ENCODE measurements at regions not wholly inside any gene's neighbourhood (a gene's known extent, or its start where the extent isn't known, plus 50 kb on each side); places are given as distances from the start of the nearest gene placed in this dataset.
A peak's percentile ranks its signal among the peaks of the same experiment; 100 is the strongest.

DNA sequence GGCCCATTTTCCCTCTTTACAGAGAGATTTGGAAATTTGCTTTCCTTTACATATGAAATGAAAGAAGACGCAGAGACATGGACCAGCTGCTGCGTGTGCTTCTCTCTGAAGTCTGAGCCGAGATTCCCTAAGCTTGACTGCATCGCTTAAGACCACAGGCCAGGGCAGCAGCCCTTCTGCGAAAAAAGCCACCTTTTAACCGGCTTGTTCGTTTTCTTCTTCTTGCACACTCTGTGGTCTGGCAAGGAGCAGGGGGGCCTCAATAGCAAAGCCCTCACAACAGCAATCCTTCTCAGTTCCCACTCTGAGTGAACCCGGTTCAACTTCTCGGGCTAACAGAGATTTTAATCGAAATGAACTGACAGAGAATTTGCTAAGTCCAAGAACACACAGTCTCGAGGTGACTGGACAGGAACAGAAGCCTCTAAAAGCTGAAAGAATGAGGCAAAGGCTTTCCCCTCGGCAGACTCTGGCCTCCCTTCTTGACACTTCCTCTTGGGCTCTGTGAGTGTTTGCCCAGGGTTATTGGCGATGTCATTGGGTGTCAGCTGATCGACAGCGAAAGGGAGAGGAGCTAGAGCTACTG is 512.9 kb upstream of the KLF4 start:
- Histone ChIP-seq H3K27ac (no peak overlapping the region), H3K4me3 (no peak overlapping the region)
- DNase-seq (ENCODE audit: low read depth in 1 of 2, low spot score in 2 of 2) = no peak

GRCh38 chr9:108001237-108001636 is 511.7 kb upstream of the KLF4 start:
- no peaks in the 10 kb centered on the region for H3K9me3 ChIP-seq (replicated peaks)
- H3K27ac ChIP-seq = no peak overlapping the region
- H3K27me3 ChIP-seq (replicated peaks) = no peaks in the 10 kb centered on the region
- H3K36me3 ChIP-seq = no peaks in the 10 kb centered on the region
- no peaks in the 10 kb centered on the region for H3K4me1 ChIP-seq (replicated peaks)
- DNase-seq (ENCODE audit: low read depth in 1 of 2, low spot score in 2 of 2) = no peak
- no peak overlapping the region for H3K4me3 ChIP-seq

More for the DNA sequence above, 512.9 kb upstream of the KLF4 start:
- H3K9me3 ChIP-seq (replicated peaks) = no peaks in the 10 kb centered on the region
- H3K4me1 ChIP-seq (replicated peaks) = no peaks in the 10 kb centered on the region
- H3K27me3 ChIP-seq (replicated peaks) = no peaks in the 10 kb centered on the region
- no peaks in the 10 kb centered on the region for H3K36me3 ChIP-seq

- no peaks in the 10 kb centered on the region for H3K9me3 ChIP-seq (replicated peaks)
- H3K27ac ChIP-seq = no peak overlapping the region
- no peak overlapping the region for H3K4me3 ChIP-seq
- DNase-seq (ENCODE audit: low read depth in 1 of 2, low spot score in 2 of 2) = no peak
- H3K27me3 ChIP-seq (replicated peaks) = no peaks in the 10 kb centered on the region
- no peaks in the 10 kb centered on the region for H3K36me3 ChIP-seq
- no peaks in the 10 kb centered on the region for H3K4me1 ChIP-seq (replicated peaks)
These were observed 510.3 kb upstream of the KLF4 start for GRCh38 chr9:107999890-108000289.

- no peak for DNase-seq (ENCODE audit: low read depth in 1 of 2, low spot score in 2 of 2)
- Histone ChIP-seq H3K4me3 (no peak overlapping the region), H3K4me1 (replicated peaks) (no peaks in the 10 kb centered on the region), H3K9me3 (replicated peaks) (no peaks in the 10 kb centered on the region), H3K27ac (no peak overlapping the region), H3K27me3 (replicated peaks) (no peaks in the 10 kb centered on the region), H3K36me3 (no peaks in the 10 kb centered on the region)
These were observed 509.4 kb upstream of the KLF4 start for GRCh38 chr9:107999011-107999410.

DNA sequence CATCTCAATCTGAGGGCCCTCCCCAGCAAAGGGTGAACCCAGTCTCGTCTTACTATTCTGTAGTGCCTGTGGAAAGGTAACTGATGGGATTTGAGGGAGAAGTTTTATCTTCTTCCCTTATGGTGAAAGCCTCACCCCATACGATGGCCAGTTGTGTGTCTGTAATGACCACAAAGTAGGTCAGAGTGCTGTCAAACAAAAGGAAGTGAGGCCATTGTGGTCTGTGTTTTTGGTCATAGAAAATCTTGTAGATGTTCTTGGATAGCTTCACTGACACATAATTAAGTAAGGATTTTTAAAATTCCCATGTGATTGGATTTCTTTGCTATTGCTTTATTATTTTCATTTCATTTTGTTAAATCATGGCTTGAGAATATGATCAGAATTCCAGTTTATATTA is 505.1 kb upstream of the KLF4 start:
- Histone ChIP-seq H3K4me3 (no peak overlapping the region), H3K36me3 (no peaks in the 10 kb centered on the region), H3K4me1 (replicated peaks) (no peaks in the 10 kb centered on the region), H3K27ac (no peak overlapping the region), H3K27me3 (replicated peaks) (no peaks in the 10 kb centered on the region), H3K9me3 (replicated peaks) (no peaks in the 10 kb centered on the region)
- no peak for DNase-seq (ENCODE audit: low read depth in 1 of 2, low spot score in 2 of 2)

DNA sequence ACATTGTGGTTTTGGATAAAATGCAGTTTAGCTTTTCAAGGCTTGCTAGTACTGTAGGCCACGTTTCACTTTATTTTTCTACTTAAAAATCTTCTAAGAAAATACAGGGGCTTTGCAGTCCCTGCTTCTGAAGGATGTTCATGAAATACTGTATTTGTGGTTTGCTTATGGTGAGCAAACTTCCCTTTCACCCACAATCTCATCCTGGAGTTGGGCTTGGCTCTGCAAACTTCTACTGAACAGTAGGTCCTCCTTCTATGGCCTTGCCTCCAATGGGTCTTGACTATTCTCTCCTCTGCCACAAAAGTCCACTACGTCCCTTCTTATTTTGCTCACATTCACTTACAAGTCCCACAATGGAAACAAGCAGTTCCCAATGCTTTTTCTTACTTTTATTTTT is 502.7 kb upstream of the KLF4 start:
- Histone ChIP-seq H3K9me3 (replicated peaks) (no peaks in the 10 kb centered on the region), H3K4me3 (no peak overlapping the region), H3K27me3 (replicated peaks) (no peaks in the 10 kb centered on the region), H3K4me1 (replicated peaks) (no peaks in the 10 kb centered on the region), H3K27ac (no peak overlapping the region), H3K36me3 (no peaks in the 10 kb centered on the region)
- no peak for DNase-seq (ENCODE audit: low read depth in 1 of 2, low spot score in 2 of 2)

DNA sequence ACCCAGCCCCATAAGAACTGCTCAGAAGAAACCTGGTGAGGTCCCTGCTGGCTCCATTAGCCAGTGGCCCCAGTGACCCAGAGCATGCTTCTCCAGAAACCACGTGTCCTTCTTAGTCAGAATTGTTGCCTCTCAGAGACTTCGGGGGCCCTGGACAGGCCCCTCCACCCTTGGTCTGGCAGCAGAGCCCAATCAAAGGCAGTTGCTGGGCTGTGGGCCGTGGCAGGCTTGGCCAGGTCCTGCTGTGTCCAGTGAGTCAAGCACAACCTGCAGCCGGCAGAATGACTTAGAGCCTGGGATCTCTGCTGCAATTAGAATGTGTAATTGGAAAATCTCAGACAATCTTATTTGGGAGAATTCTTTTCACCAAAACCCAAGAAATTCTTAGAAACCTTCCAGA is 502.0 kb upstream of the KLF4 start:
- Histone ChIP-seq H3K9me3 (replicated peaks) (no peaks in the 10 kb centered on the region), H3K4me1 (replicated peaks) (no peaks in the 10 kb centered on the region), H3K27me3 (replicated peaks) (no peaks in the 10 kb centered on the region), H3K27ac (no peak overlapping the region), H3K36me3 (no peaks in the 10 kb centered on the region), H3K4me3 (no peak overlapping the region)
- DNase-seq (ENCODE audit: low read depth in 1 of 2, low spot score in 2 of 2) = no peak

GRCh38 chr9:107989544-107989943 is 500.0 kb upstream of the KLF4 start:
- DNase-seq (ENCODE audit: low read depth in 1 of 2, low spot score in 2 of 2) = no peak
- no peaks in the 10 kb centered on the region for H3K36me3 ChIP-seq
- H3K9me3 ChIP-seq (replicated peaks) = no peaks in the 10 kb centered on the region
- no peak overlapping the region for H3K4me3 ChIP-seq
- no peak overlapping the region for H3K27ac ChIP-seq
- H3K27me3 ChIP-seq (replicated peaks) = no peaks in the 10 kb centered on the region
- no peaks in the 10 kb centered on the region for H3K4me1 ChIP-seq (replicated peaks)

DNA sequence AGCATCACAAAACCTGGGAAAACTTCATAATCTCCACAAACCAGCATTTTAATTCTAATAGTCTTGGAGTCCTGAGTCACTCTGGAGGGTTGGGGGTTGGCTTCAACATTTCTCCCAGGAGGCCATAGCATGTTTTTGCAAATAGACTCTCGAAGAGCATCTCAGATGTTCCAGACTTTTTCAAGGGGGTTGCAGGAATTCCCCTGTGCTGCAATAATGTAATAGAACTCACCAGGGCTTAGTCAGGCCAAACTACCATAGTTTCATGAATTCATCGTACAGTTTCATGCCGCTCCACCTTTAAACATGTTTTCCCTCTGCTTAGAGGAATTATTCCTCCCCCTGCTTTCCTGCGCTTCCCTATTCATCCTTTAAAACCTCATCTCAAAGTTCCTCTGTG is 499.5 kb upstream of the KLF4 start:
- Histone ChIP-seq H3K4me1 (replicated peaks) (no peaks in the 10 kb centered on the region), H3K27me3 (replicated peaks) (no peaks in the 10 kb centered on the region), H3K9me3 (replicated peaks) (no peaks in the 10 kb centered on the region), H3K4me3 (no peak overlapping the region), H3K36me3 (no peaks in the 10 kb centered on the region), H3K27ac (no peak overlapping the region)
- DNase-seq (ENCODE audit: low read depth in 1 of 2, low spot score in 2 of 2) = no peak

- Histone ChIP-seq H3K27ac (no peak overlapping the region), H3K36me3 (no peaks in the 10 kb centered on the region), H3K27me3 (replicated peaks) (no peaks in the 10 kb centered on the region), H3K4me3 (no peak overlapping the region), H3K4me1 (replicated peaks) (no peaks in the 10 kb centered on the region), H3K9me3 (replicated peaks) (no peaks in the 10 kb centered on the region; the same call in 1 of the 2 replicates)
- no peak for DNase-seq (ENCODE audit: low read depth in 1 of 2, low spot score in 2 of 2)
These were observed 495.4 kb upstream of the KLF4 start for GRCh38 chr9:107984956-107985355.

GRCh38 chr9:107983762-107984161 is 494.2 kb upstream of the KLF4 start:
- no peak overlapping the region for H3K4me3 ChIP-seq
- H3K4me1 ChIP-seq (replicated peaks) = no peaks in the 10 kb centered on the region
- no peaks in the 10 kb centered on the region for H3K36me3 ChIP-seq
- H3K27me3 ChIP-seq (replicated peaks) = no peaks in the 10 kb centered on the region
- H3K9me3 ChIP-seq (replicated peaks) = no peaks in the 10 kb centered on the region; the same call in 1 of the 2 replicates
- H3K27ac ChIP-seq = no peak overlapping the region
- no peak for DNase-seq (ENCODE audit: low read depth in 1 of 2, low spot score in 2 of 2)

DNA sequence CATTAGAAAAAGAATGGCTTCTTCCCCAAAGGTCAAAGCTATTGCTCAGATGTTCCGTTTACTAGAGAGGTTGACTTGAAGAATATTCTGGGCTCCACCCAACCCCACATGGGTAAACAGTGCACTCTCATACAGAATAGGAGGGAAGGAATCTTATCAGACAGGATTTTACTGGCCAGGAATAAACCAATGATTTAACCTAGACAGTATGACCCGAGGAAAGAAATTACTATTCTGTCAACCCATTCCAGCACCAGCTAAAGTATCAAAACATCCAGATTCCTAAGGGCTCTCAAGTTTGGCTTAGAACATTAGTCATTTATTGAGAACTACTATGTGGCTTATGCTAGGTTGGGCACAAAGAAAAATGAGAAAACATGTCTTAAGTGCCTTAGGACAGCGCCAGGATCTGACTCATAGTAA is 493.6 kb upstream of the KLF4 start:
- Histone ChIP-seq H3K36me3 (no peaks in the 10 kb centered on the region), H3K4me1 (replicated peaks) (no peaks in the 10 kb centered on the region), H3K27me3 (replicated peaks) (no peaks in the 10 kb centered on the region), H3K27ac (no peak overlapping the region), H3K4me3 (no peak overlapping the region), H3K9me3 (replicated peaks) (no peaks in the 10 kb centered on the region; the same call in 1 of the 2 replicates)
- peak in 1 of 2 experiments; percentile 2 for DNase-seq (ENCODE audit: low read depth in 1 of 2, low spot score in 2 of 2)

DNA sequence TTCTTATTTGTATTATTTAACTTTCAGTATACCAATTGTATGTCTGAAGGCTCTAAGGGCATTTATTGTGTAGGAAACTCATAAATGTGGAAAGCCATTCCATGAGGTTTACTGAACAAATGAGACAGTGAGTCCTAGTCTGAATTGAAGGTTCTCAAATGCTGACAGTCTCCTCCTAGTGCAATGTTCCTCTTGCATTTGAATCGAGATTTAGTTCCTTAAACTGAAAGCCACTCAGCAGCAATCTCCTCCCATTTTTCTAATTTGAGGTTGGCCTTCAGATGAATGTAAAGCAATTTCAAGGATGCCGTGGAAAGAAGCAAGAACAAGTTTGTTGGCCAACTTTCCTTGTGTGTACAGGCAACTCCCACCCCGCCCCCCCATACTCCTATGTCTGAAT is 493.2 kb upstream of the KLF4 start:
- no peak overlapping the region for H3K27ac ChIP-seq
- no peaks in the 10 kb centered on the region for H3K4me1 ChIP-seq (replicated peaks)
- DNase-seq (ENCODE audit: low read depth in 1 of 2, low spot score in 2 of 2) = no peak
- no peaks in the 10 kb centered on the region for H3K27me3 ChIP-seq (replicated peaks)
- no peak overlapping the region for H3K4me3 ChIP-seq
- no peaks in the 10 kb centered on the region for H3K36me3 ChIP-seq
- H3K9me3 ChIP-seq (replicated peaks) = no peaks in the 10 kb centered on the region; the same call in 1 of the 2 replicates

GRCh38 chr9:107982001-107982400 is 492.4 kb upstream of the KLF4 start:
- H3K27ac ChIP-seq = no peak overlapping the region
- no peaks in the 10 kb centered on the region for H3K27me3 ChIP-seq (replicated peaks)
- DNase-seq (ENCODE audit: low read depth in 1 of 2, low spot score in 2 of 2) = no peak
- H3K4me1 ChIP-seq (replicated peaks) = no peaks in the 10 kb centered on the region
- no peaks in the 10 kb centered on the region; the same call in 1 of the 2 replicates for H3K9me3 ChIP-seq (replicated peaks)
- H3K36me3 ChIP-seq = no peaks in the 10 kb centered on the region
- H3K4me3 ChIP-seq = no peak overlapping the region

DNA sequence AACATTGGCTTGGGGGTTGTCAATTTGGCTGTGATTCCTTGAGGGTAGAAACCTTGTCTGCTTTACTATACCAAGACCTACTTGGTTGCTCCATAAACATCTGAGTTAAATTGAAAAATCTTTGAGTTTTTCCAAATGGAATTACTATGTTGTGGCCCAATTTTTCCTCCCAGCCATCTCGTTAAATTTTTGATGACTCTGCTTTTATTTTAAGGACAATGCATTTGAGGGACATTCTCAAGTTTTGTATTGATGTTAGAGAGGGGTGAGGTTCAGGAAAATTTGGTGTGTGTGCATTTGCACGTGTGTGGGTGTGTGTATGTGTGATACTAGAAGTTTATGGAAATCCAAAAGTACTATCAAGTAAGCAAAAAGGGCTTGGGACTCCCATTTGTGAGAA is 491.4 kb upstream of the KLF4 start:
- no peak for DNase-seq (ENCODE audit: low read depth in 1 of 2, low spot score in 2 of 2)
- no peaks in the 10 kb centered on the region for H3K36me3 ChIP-seq
- no peak overlapping the region for H3K4me3 ChIP-seq
- no peaks in the 10 kb centered on the region for H3K27me3 ChIP-seq (replicated peaks)
- no peaks in the 10 kb centered on the region for H3K4me1 ChIP-seq (replicated peaks)
- H3K27ac ChIP-seq = no peak overlapping the region
- no peaks in the 10 kb centered on the region; the same call in 1 of the 2 replicates for H3K9me3 ChIP-seq (replicated peaks)
